B cell (primary cell): ENCODE measurements at regions not wholly inside any gene's neighbourhood (a gene's known extent, or its start where the extent isn't known, plus 50 kb on each side); places are given as distances from the start of the nearest gene placed in this dataset.

Source experiments
- ATAC-seq: fragments of 200-7000 bp; cut with Tn5 transposase; one replicate; pipeline ENCODE4 v1.10.0; 2021; ENCODE audit warnings: low read depth, mild to moderate bottlenecking, moderate number of reproducible peaks, moderate library complexity
- CTCF ChIA-PET: fragments of 350-600 bp; sonication (Branson Sonifier 250); formaldehyde crosslinking; loops from one replicate; lab custom pipeline; 2021; ENCODE audit warnings: antibody characterized with exemption, inconsistent platforms; lab: Charles Lee
- POLR2A ChIA-PET: fragments of 350-600 bp; sonication (Branson Sonifier 250); formaldehyde crosslinking; loops from one replicate; lab custom pipeline; 2021; ENCODE audit warnings: antibody characterized with exemption; lab: Charles Lee
- DNase-seq: peaks from one replicate; pipeline ENCODE4 v3.0.0; 2013
- H2AFZ ChIP-seq: 2 replicates; pipeline ENCODE4 v1.6.1; 2012; ENCODE audit warnings: mild to moderate bottlenecking, low read depth, low read length; ENCODE audit not compliant: insufficient read depth, poor library complexity, severe bottlenecking
- H3K27ac ChIP-seq, 2 donors: 1 replicate in 1 of 2; 2 replicates in 1 of 2; pipeline ENCODE4 v1.5.1; 2012 to 2013; ENCODE audit warnings: low read length in 2 of 2, mild to moderate bottlenecking in 2 of 2, moderate library complexity in 1 of 2
- H3K27me3 ChIP-seq, 4 experiments: fragments of 200-600 bp in 1 of 4; sonication (generic) in 1 of 4; replicated peaks in 1 of 4; 1 replicate in 2 of 4; 2 replicates in 2 of 4; pipeline versions ENCODE4 v1.6.1 to v1.7.0; 2013 to 2016; ENCODE audit warnings: low read length in 3 of 4, mild to moderate bottlenecking in 2 of 4, mixed read lengths in 1 of 4, moderate library complexity in 1 of 4; ENCODE audit not compliant: insufficient read depth in 4 of 4, control insufficient read depth in 3 of 4; ENCODE audit errors: control extremely low read depth in 1 of 4
- H3K36me3 ChIP-seq, 2 experiments: replicated peaks in 1 of 2; 1 replicate in 1 of 2; 2 replicates in 1 of 2; pipeline versions ENCODE4 v1.6.1 to v1.7.1; 2013; ENCODE audit warnings: low read length in 1 of 2; ENCODE audit not compliant: insufficient read depth in 2 of 2, control insufficient read depth in 1 of 2; ENCODE audit errors: control extremely low read depth in 1 of 2, extremely low read depth in 1 of 2
- H3K4me1 ChIP-seq, 2 donors: fragments of 200-600 bp in 1 of 2; sonication (generic) in 1 of 2; 1 replicate in 1 of 2; 2 replicates in 1 of 2; pipeline versions ENCODE4 v1.5.1 to v1.6.1; 2013 to 2017; ENCODE audit warnings: low read length in 2 of 2; ENCODE audit not compliant: control insufficient read depth in 2 of 2, insufficient read depth in 2 of 2
- H3K4me2 ChIP-seq: replicated peaks from 2 replicates; pipeline ENCODE3; 2012; ENCODE audit warnings: mild to moderate bottlenecking, low read depth, low read length; ENCODE audit not compliant: poor library complexity, severe bottlenecking
- H3K4me3 ChIP-seq, 5 experiments: fragments of 200-600 bp in 1 of 5; sonication (generic) in 1 of 5; 1 replicate in 3 of 5; 2 replicates in 2 of 5; pipeline versions ENCODE4 v1.5.1 to v1.7.0; 2011 to 2016; ENCODE audit warnings: low read length in 4 of 5, mild to moderate bottlenecking in 4 of 5, low read depth in 2 of 5, control low read depth in 1 of 5, moderate library complexity in 1 of 5; ENCODE audit not compliant: insufficient read depth in 1 of 5; ENCODE audit errors: control extremely low read depth in 1 of 5, extremely low read depth in 1 of 5
- H3K79me2 ChIP-seq: fragments of 200-600 bp; sonication (generic); one replicate; pipeline ENCODE4 v1.6.0; 2016; ENCODE audit warnings: low read length; ENCODE audit not compliant: control insufficient read depth, insufficient read depth
- H3K9ac ChIP-seq: fragments of 200-600 bp; sonication (generic); 2 replicates; pipeline ENCODE4 v1.6.1; 2017; ENCODE audit warnings: mild to moderate bottlenecking, low read length, moderate library complexity
- H3K9me3 ChIP-seq, 3 donors: one replicate each; pipeline versions ENCODE4 v1.6.1 to v1.7.1; 2013; ENCODE audit warnings: low read length in 2 of 3; ENCODE audit not compliant: control insufficient read depth in 2 of 3, insufficient read depth in 1 of 3; ENCODE audit errors: control extremely low read depth in 1 of 3
- H4K20me1 ChIP-seq: 2 replicates; pipeline ENCODE4 v1.6.0; 2012; ENCODE audit warnings: mild to moderate bottlenecking, low read length; ENCODE audit not compliant: insufficient read depth, control insufficient read depth, poor library complexity, severe bottlenecking
- H3K27ac Mint-ChIP-seq: one replicate; pipeline ENCODE4 v1.8.0; 2021; ENCODE audit warnings: mixed read lengths
- H3K27me3 Mint-ChIP-seq: one replicate; pipeline ENCODE4 v1.8.0; 2021; ENCODE audit warnings: mixed read lengths
- H3K4me1 Mint-ChIP-seq: one replicate; pipeline ENCODE4 v1.8.0; 2021; ENCODE audit warnings: mixed read lengths
- H3K4me3 Mint-ChIP-seq: one replicate; pipeline ENCODE4 v1.8.0; 2021; ENCODE audit warnings: mixed read lengths
- H3K9me3 Mint-ChIP-seq: one replicate; pipeline ENCODE4 v1.8.0; 2022; ENCODE audit warnings: mixed read lengths; ENCODE audit not compliant: insufficient read depth
- CTCF ChIP-seq: fragments of 200-600 bp; IDR thresholded peaks from one replicate; pipeline ENCODE4 v1.8.0; 2022; ENCODE audit warnings: antibody characterized with exemption, mild to moderate bottlenecking
- EZH2 ChIP-seq: IDR thresholded peaks from 2 replicates; pipeline ENCODE4 v1.6.1; 2012; ENCODE audit warnings: borderline replicate concordance, low read depth, mild to moderate bottlenecking, moderate library complexity, low read length; ENCODE audit not compliant: insufficient read depth, poor library complexity, severe bottlenecking
- WGBS: methylation state at CpG from one replicate; pipeline ENCODE4 v1.1.5; 2013; ENCODE audit warnings: missing lambda C conversion rate; ENCODE audit not compliant: insufficient coverage; 5-methylcytosine and 5-hydroxymethylcytosine counted together
- intact Hi-C: fragments of 100-400 bp; cut with micrococcal nuclease; formaldehyde crosslinking; loops from one replicate; pipeline ENCODE4 v1.10.0; 2022

- H3K27ac Mint-ChIP-seq = no peak overlapping the region
- DNase-seq = no peak
- no peak overlapping the region for H3K4me3 Mint-ChIP-seq
- H3K27me3 Mint-ChIP-seq = no peaks in the 10 kb centered on the region
- no peaks in the 10 kb centered on the region for H3K4me1 ChIP-seq
- no peaks in the 10 kb centered on the region for H3K9me3 ChIP-seq
- no peak overlapping the region for H3K4me3 ChIP-seq
- ChIA-PET POLR2A (no interaction called here), CTCF (no interaction called here)
- no peak overlapping the region for H3K4me2 ChIP-seq
- intact Hi-C loops = no loop called here
- no peaks in the 10 kb centered on the region for H3K9me3 Mint-ChIP-seq
- H3K27me3 ChIP-seq = no peaks in the 10 kb centered on the region
- H3K9ac ChIP-seq = no peak overlapping the region
- no peak for TF ChIP-seq CTCF
- no peak for TF ChIP-seq EZH2
- H2AFZ ChIP-seq = no peak overlapping the region
- no peak for ATAC-seq
- H3K27ac ChIP-seq = no peak overlapping the region
- H3K36me3 ChIP-seq = no peaks in the 10 kb centered on the region
- no peaks in the 10 kb centered on the region for H3K4me1 Mint-ChIP-seq
- no peaks in the 10 kb centered on the region for H3K79me2 ChIP-seq
- H4K20me1 ChIP-seq = no peaks in the 10 kb centered on the region
Observed at GRCh38 chr6:134529305-134529704, 211.4 kb upstream of the SGK1 start.

GRCh38 chr6:134527108-134527787 lies 209.3 kb upstream of the SGK1 start:
- no peak overlapping the region for H3K9ac ChIP-seq
- POLR2A ChIA-PET = no interaction called here

More at GRCh38 chr6:134527108-134527787, 209.3 kb upstream of the SGK1 start:
- 100% methylated on average over 1 of the region's 3 CpGs for WGBS
- H3K36me3 ChIP-seq = no peaks in the 10 kb centered on the region
- no peaks in the 10 kb centered on the region for H3K27me3 ChIP-seq
- no peaks in the 10 kb centered on the region for H3K27me3 Mint-ChIP-seq
- intact Hi-C loops = no loop called here
- ATAC-seq (no peak), DNase-seq (no peak)
- no peaks in the 10 kb centered on the region for H3K4me1 Mint-ChIP-seq
- no peak overlapping the region for H3K4me2 ChIP-seq
- no peaks in the 10 kb centered on the region for H3K9me3 ChIP-seq
- no peaks in the 10 kb centered on the region for H3K4me1 ChIP-seq
- no peak overlapping the region for H3K27ac ChIP-seq
- no peak overlapping the region for H2AFZ ChIP-seq
- TF ChIP-seq CTCF = no peak
- TF ChIP-seq EZH2 = no peak
- H3K4me3 Mint-ChIP-seq = no peak overlapping the region
- H3K79me2 ChIP-seq = no peaks in the 10 kb centered on the region
- H3K4me3 ChIP-seq = no peak overlapping the region
- no peak overlapping the region for H3K27ac Mint-ChIP-seq
- H3K9me3 Mint-ChIP-seq = no peaks in the 10 kb centered on the region
- CTCF ChIA-PET = no interaction called here
- no peaks in the 10 kb centered on the region for H4K20me1 ChIP-seq
